Panc1 (cell line): ENCODE measurements at regions not wholly inside any gene's neighbourhood (a gene's known extent, or its start where the extent isn't known, plus 50 kb on each side); places are given as distances from the start of the nearest gene placed in this dataset.

Source experiments
- ATAC-seq: fragments of 200-7000 bp; cut with Tn5 transposase; 2 replicates; pipeline ENCODE4 v1.9.1; 2020; ENCODE audit warnings: mild to moderate bottlenecking, moderate library complexity
- BruUV-seq: library from RNA; stranded (reverse); fragments of 400-500 nt; replicated peaks from 2 replicates; lab custom pipeline; 2021; lab: Mats Ljungman, UMichigan
- CTCF ChIA-PET: fragments of 300-600 bp; sonication (Branson Sonifier 250); formaldehyde crosslinking; loops from one replicate; lab custom pipeline; 2022; ENCODE audit warnings: antibody characterized with exemption; lab: Charles Lee
- POLR2A ChIA-PET: fragments of 300-600 bp; sonication (Branson Sonifier 250); formaldehyde crosslinking; loops from one replicate; lab custom pipeline; 2022; ENCODE audit warnings: antibody characterized with exemption; lab: Charles Lee
- DNase-seq: peaks from one replicate; pipeline ENCODE4 v3.0.0-alpha.2; 2010; ENCODE audit warnings: low read depth, low spot score
- H3K27ac ChIP-seq: 2 replicates; pipeline ENCODE4 v1.5.1; 2011; ENCODE audit warnings: mild to moderate bottlenecking, low read length, inconsistent platforms
- H3K27me3 ChIP-seq: fragments of 200-500 bp; sonication (Bioruptor generic); 2 replicates; pipeline ENCODE4 v1.6.0; 2014; ENCODE audit warnings: low read length, inconsistent platforms; ENCODE audit not compliant: control insufficient read depth, insufficient read depth
- H3K36me3 ChIP-seq: fragments of 200-500 bp; sonication (Bioruptor generic); 2 replicates; pipeline ENCODE4 v1.5.1; 2014; ENCODE audit warnings: inconsistent platforms, mild to moderate bottlenecking, low read length, moderate library complexity; ENCODE audit not compliant: control insufficient read depth, insufficient read depth
- H3K4me1 ChIP-seq: 2 replicates; pipeline ENCODE4 v1.5.1; 2011; ENCODE audit warnings: inconsistent platforms, mild to moderate bottlenecking, low read length, moderate library complexity; ENCODE audit not compliant: control insufficient read depth, insufficient read depth
- H3K4me3 ChIP-seq, 2 experiments: 2 replicates each; pipeline ENCODE4 v1.5.1; 2011 to 2012; ENCODE audit warnings: low read depth in 2 of 2, low read length in 2 of 2, mild to moderate bottlenecking in 2 of 2, inconsistent platforms in 1 of 2, moderate library complexity in 1 of 2
- H3K9me3 ChIP-seq: fragments of 200-500 bp; sonication (Bioruptor generic); 2 replicates; pipeline ENCODE4 v1.5.1; 2014; ENCODE audit warnings: low read depth, mild to moderate bottlenecking, inconsistent platforms, low read length, moderate library complexity; ENCODE audit not compliant: control insufficient read depth, insufficient read depth
- POLR2AphosphoS5 ChIP-seq: IDR thresholded peaks from 2 replicates; pipeline ENCODE4 v1.6.1; 2012; ENCODE audit warnings: mild to moderate bottlenecking, low read depth, low read length, moderate library complexity
- SIN3A ChIP-seq: IDR thresholded peaks from 2 replicates; pipeline ENCODE4 v1.6.1; 2012; ENCODE audit warnings: low read depth, mild to moderate bottlenecking, low read length, moderate library complexity, borderline replicate concordance; ENCODE audit not compliant: insufficient read depth
- TCF7L2 ChIP-seq: IDR thresholded peaks from 2 replicates; pipeline ENCODE4 v1.6.1; 2011; ENCODE audit warnings: mild to moderate bottlenecking, low read depth, low read length, inconsistent platforms
- in situ Hi-C: cut with HindIII; loops from 2 replicates; pipeline ENCODE4 v1.10.0; 2016; ENCODE audit warnings: low sequenced_read_pairs, low pct_unique_long_range_greater_than_20kb
- intact Hi-C: fragments of 100-400 bp; cut with micrococcal nuclease; formaldehyde crosslinking; loops from one replicate; pipeline ENCODE4 v1.10.0; 2022; ENCODE audit not compliant: unreplicated experiment
- TF ChIP-seq, protein P1 (sequence below): fragments of 450-650 bp; IDR thresholded peaks from 2 replicates; pipeline ENCODE4 v1.5.1; 2017; ENCODE audit warnings: mild to moderate bottlenecking
- TF ChIP-seq, protein P2 (sequence below), 2 experiments: IDR thresholded peaks; 2 replicates each; pipeline ENCODE4 v1.6.1; 2011 to 2012; ENCODE audit warnings: low read depth in 2 of 2, control low read depth in 1 of 2, low read length in 1 of 2, mild to moderate bottlenecking in 1 of 2, moderate library complexity in 1 of 2; ENCODE audit not compliant: insufficient read depth in 1 of 2

GRCh38 chr5:4866817-4867216 is 273.3 kb upstream of the ADAMTS16 start:
- no peak for ATAC-seq
- H3K36me3 ChIP-seq, result no peaks in the 10 kb centered on the region
- TF ChIP-seq, protein P1, sequence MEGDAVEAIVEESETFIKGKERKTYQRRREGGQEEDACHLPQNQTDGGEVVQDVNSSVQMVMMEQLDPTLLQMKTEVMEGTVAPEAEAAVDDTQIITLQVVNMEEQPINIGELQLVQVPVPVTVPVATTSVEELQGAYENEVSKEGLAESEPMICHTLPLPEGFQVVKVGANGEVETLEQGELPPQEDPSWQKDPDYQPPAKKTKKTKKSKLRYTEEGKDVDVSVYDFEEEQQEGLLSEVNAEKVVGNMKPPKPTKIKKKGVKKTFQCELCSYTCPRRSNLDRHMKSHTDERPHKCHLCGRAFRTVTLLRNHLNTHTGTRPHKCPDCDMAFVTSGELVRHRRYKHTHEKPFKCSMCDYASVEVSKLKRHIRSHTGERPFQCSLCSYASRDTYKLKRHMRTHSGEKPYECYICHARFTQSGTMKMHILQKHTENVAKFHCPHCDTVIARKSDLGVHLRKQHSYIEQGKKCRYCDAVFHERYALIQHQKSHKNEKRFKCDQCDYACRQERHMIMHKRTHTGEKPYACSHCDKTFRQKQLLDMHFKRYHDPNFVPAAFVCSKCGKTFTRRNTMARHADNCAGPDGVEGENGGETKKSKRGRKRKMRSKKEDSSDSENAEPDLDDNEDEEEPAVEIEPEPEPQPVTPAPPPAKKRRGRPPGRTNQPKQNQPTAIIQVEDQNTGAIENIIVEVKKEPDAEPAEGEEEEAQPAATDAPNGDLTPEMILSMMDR, result no peak
- TF ChIP-seq TCF7L2 (no peak), POLR2AphosphoS5 (no peak), SIN3A (no peak)
- TF ChIP-seq, protein P2, sequence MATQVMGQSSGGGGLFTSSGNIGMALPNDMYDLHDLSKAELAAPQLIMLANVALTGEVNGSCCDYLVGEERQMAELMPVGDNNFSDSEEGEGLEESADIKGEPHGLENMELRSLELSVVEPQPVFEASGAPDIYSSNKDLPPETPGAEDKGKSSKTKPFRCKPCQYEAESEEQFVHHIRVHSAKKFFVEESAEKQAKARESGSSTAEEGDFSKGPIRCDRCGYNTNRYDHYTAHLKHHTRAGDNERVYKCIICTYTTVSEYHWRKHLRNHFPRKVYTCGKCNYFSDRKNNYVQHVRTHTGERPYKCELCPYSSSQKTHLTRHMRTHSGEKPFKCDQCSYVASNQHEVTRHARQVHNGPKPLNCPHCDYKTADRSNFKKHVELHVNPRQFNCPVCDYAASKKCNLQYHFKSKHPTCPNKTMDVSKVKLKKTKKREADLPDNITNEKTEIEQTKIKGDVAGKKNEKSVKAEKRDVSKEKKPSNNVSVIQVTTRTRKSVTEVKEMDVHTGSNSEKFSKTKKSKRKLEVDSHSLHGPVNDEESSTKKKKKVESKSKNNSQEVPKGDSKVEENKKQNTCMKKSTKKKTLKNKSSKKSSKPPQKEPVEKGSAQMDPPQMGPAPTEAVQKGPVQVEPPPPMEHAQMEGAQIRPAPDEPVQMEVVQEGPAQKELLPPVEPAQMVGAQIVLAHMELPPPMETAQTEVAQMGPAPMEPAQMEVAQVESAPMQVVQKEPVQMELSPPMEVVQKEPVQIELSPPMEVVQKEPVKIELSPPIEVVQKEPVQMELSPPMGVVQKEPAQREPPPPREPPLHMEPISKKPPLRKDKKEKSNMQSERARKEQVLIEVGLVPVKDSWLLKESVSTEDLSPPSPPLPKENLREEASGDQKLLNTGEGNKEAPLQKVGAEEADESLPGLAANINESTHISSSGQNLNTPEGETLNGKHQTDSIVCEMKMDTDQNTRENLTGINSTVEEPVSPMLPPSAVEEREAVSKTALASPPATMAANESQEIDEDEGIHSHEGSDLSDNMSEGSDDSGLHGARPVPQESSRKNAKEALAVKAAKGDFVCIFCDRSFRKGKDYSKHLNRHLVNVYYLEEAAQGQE (IDR thresholded peaks at IDR 0.05; ENCODE audit: insufficient read depth in 1 of 2, low read depth in 2 of 2, low read length in 1 of 2), result no peak
- BruUV-seq, result no TSS peak
- H3K27me3 ChIP-seq, result peaks cover 2% of the 10 kb centered on the region
- no peak overlapping the region for H3K4me3 ChIP-seq
- intact Hi-C loops, result loop anchor here (10.0 kb wide), 1 partner anchor 352 kb away; no protein-coding TSS in a partner anchor
- no peaks in the 10 kb centered on the region for H3K4me1 ChIP-seq
- no peak for DNase-seq
- in situ Hi-C loops, result no loop called here
- ChIA-PET CTCF (no interaction called here), POLR2A (no interaction called here)
- no peak overlapping the region for H3K27ac ChIP-seq
- H3K9me3 ChIP-seq, result no peaks in the 10 kb centered on the region

GRCh38 chr5:4868140-4868735 is 271.9 kb upstream of the ADAMTS16 start:
- DNase-seq (peak; percentile 33), ATAC-seq (peak; percentile 76)
- H3K9me3 ChIP-seq, result no peaks in the 10 kb centered on the region
- H3K4me1 ChIP-seq, result no peaks in the 10 kb centered on the region
- no peak for TF ChIP-seq SIN3A
- TF ChIP-seq, protein P1, result peak; percentile 91
- TF ChIP-seq, protein P2 (IDR thresholded peaks at IDR 0.05; ENCODE audit: insufficient read depth in 1 of 2, low read depth in 2 of 2, low read length in 1 of 2), result no peak
- CTCF ChIA-PET, result interaction anchor here (0.7 kb wide), 1 partner anchor 53 kb away, joined by 4 read pairs; no protein-coding TSS in a partner anchor
- H3K27ac ChIP-seq, result no peak overlapping the region
- intact Hi-C loops, result loop anchor here (10.0 kb wide), 1 partner anchor 353 kb away; no protein-coding TSS in a partner anchor
- H3K27me3 ChIP-seq, result peaks cover 2% of the 10 kb centered on the region
- POLR2A ChIA-PET, result interaction anchor here (0.7 kb wide), 1 partner anchor 500 kb away, joined by 6 read pairs; no protein-coding TSS in a partner anchor
- H3K36me3 ChIP-seq, result no peaks in the 10 kb centered on the region
- in situ Hi-C loops, result no loop called here
- no peak overlapping the region for H3K4me3 ChIP-seq
- BruUV-seq, result no TSS peak
